A673 (cell line): ENCODE measurements at regions not wholly inside any gene's neighbourhood (a gene's known extent, or its start where the extent isn't known, plus 50 kb on each side); places are given as distances from the start of the nearest gene placed in this dataset.

Experiments
- CTCF ChIP-seq: fragments of 300-800, 200-600 bp; sonication (generic); conservative IDR thresholded peaks from 2 replicates; pipeline ENCODE4 v1.5.1; 2017; ENCODE audit warnings: low read depth, mild to moderate bottlenecking, antibody characterized with exemption, low read length, moderate library complexity, mixed read lengths
- EZH2 ChIP-seq: fragments of 200-600 bp; sonication (generic); IDR thresholded peaks from 2 replicates; pipeline ENCODE4 v1.6.1; 2017; ENCODE audit warnings: borderline replicate concordance, low read depth, mild to moderate bottlenecking, mixed read lengths, antibody characterized with exemption, low read length; ENCODE audit not compliant: poor library complexity, severe bottlenecking

- no peak for TF ChIP-seq CTCF
- no peak for TF ChIP-seq EZH2
Observed at GRCh38 chr20:10998476-10998875, 324.7 kb upstream of the JAG1 start.
